ENCODE measurements at regions not wholly inside any gene's neighbourhood (a gene's known extent, or its start where the extent isn't known, plus 50 kb on each side); places are given as distances from the start of the nearest gene placed in this dataset.

- TF ChIP-seq CTCF (IDR thresholded peaks at IDR 0.05; ENCODE audit: borderline replicate concordance, extremely low read depth, low read length, poor library complexity, severe bottlenecking), result no peak
- no peak for TF ChIP-seq EZH2 (IDR thresholded peaks at IDR 0.05; ENCODE audit: borderline replicate concordance, low read depth, low read length, severe bottlenecking)
These were observed 152.9 kb downstream of the RGS9 start for GRCh38 chr17:65290056-65290455.

All from DND-41 (cell line).